Kidney (tissue), 13 donors: ENCODE measurements at regions not wholly inside any gene's neighbourhood (a gene's known extent, or its start where the extent isn't known, plus 50 kb on each side); places are given as distances from the start of the nearest gene placed in this dataset.

Experiments
- DNase-seq, 5 donors: peaks; one replicate each; pipeline ENCODE4 v3.0.0-alpha.2; 2013 to 2020
- FAIRE-seq: peaks from 2 replicates; lab custom pipeline; 2012; peaks lifted over from hg19 to GRCh38; lab: Jason Lieb, UNC
- H3K27ac ChIP-seq, 2 donors: one replicate each; pipeline ENCODE4 v1.7.0; 2013; ENCODE audit warnings: low read depth in 2 of 2, low read length in 2 of 2, inconsistent platforms in 1 of 2
- H3K27me3 ChIP-seq: one replicate; pipeline ENCODE4 v1.7.1; 2013; ENCODE audit warnings: low read length, inconsistent platforms; ENCODE audit not compliant: control insufficient read depth, insufficient read depth
- H3K36me3 ChIP-seq, 3 donors: one replicate each; pipeline versions ENCODE4 v1.7.0 to v1.7.1; 2013; ENCODE audit warnings: low read length in 3 of 3, control low read depth in 1 of 3, inconsistent platforms in 1 of 3; ENCODE audit not compliant: insufficient read depth in 3 of 3, control insufficient read depth in 2 of 3
- H3K4me1 ChIP-seq, 3 donors: one replicate each; pipeline versions ENCODE4 v1.7.0 to v1.7.1; 2013; ENCODE audit warnings: low read length in 3 of 3, inconsistent platforms in 1 of 3, low read depth in 1 of 3; ENCODE audit not compliant: control insufficient read depth in 2 of 3, insufficient read depth in 2 of 3
- H3K4me3 ChIP-seq, 3 donors: one replicate each; pipeline versions ENCODE4 v1.7.0 to v1.8.1; 2013; ENCODE audit warnings: low read length in 3 of 3, control low read depth in 1 of 3, inconsistent platforms in 1 of 3
- H3K9ac ChIP-seq, 3 donors: one replicate each; pipeline versions ENCODE4 v1.7.0 to v1.7.1; 2013; ENCODE audit warnings: low read length in 3 of 3, control low read depth in 1 of 3, inconsistent platforms in 1 of 3
- H3K9me3 ChIP-seq, 3 donors: one replicate each; pipeline versions ENCODE4 v1.7.0 to v1.7.1; 2013; ENCODE audit warnings: low read length in 3 of 3, control low read depth in 1 of 3, inconsistent platforms in 1 of 3; ENCODE audit not compliant: control insufficient read depth in 2 of 3, insufficient read depth in 1 of 3
- CTCF ChIP-seq: IDR thresholded peaks from 3 replicates; pipeline ENCODE4 v1.5.1; 2012; ENCODE audit warnings: mild to moderate bottlenecking, moderate library complexity, borderline replicate concordance; ENCODE audit not compliant: insufficient read depth; ENCODE audit errors: extremely low read depth
- intact Hi-C: fragments of 100-400 bp; cut with DNase I; formaldehyde crosslinking; loops from one replicate; pipeline ENCODE4 v1.11.1; 2022
- donor health status: control.
- donor health status: control.
- donor health status: control.
- donor health status: control.
- donor health status: control.
- donor health status: DM: yes; HTN: yes; CAD: no.
- donor health status: Normal renal cell carcinoma (clear cell type).

GRCh38 chr2:8581234-8581561, 100.7 kb upstream of the ID2 start:
- no peak for FAIRE-seq

GRCh38 chr2:8581601-8582041, 100.2 kb upstream of the ID2 start:
- FAIRE-seq = no peak
- intact Hi-C loops = no loop called here
- no peak overlapping the region for H3K27ac ChIP-seq
- H3K4me3 ChIP-seq = no peak overlapping the region
- H3K36me3 ChIP-seq = no peaks in the 10 kb centered on the region
- peaks cover 0 to 10% (median 8%) of the 10 kb centered on the region in 3 donors for H3K4me1 ChIP-seq
- no peak for TF ChIP-seq CTCF
- no peaks in the 10 kb centered on the region for H3K9me3 ChIP-seq
- H3K9ac ChIP-seq = no peak overlapping the region
- no peaks in the 10 kb centered on the region for H3K27me3 ChIP-seq
- peak in 1 of 5 donors; percentile 48 for DNase-seq

More at GRCh38 chr2:8581234-8581561, 100.7 kb upstream of the ID2 start:
- H3K27ac ChIP-seq = no peak overlapping the region
- H3K4me1 ChIP-seq = peaks cover 0 to 14% (median 12%) of the 10 kb centered on the region in 3 donors
- intact Hi-C loops = no loop called here
- peak in 1 of 5 donors; percentile 55 for DNase-seq
- TF ChIP-seq CTCF = no peak
- H3K9me3 ChIP-seq = no peaks in the 10 kb centered on the region
- no peaks in the 10 kb centered on the region for H3K36me3 ChIP-seq
- H3K4me3 ChIP-seq = no peak overlapping the region
- no peaks in the 10 kb centered on the region for H3K27me3 ChIP-seq
- no peak overlapping the region for H3K9ac ChIP-seq

GRCh38 chr2:8582191-8582590, 99.7 kb upstream of the ID2 start:
- Histone ChIP-seq H3K4me3 (no peak overlapping the region), H3K4me1 (peaks cover 0 to 7% (median 4%) of the 10 kb centered on the region in 3 donors), H3K36me3 (no peaks in the 10 kb centered on the region), H3K27me3 (no peaks in the 10 kb centered on the region), H3K9ac (no peak overlapping the region), H3K9me3 (no peaks in the 10 kb centered on the region), H3K27ac (no peak overlapping the region)
- intact Hi-C loops = no loop called here
- no peak for FAIRE-seq
- no peak for TF ChIP-seq CTCF
- DNase-seq = peak in 2 of 5 donors; percentile 5 to 34
